Inferior parietal cortex (tissue), 1 donor: ENCODE measurements at regions not wholly inside any gene's neighbourhood (a gene's known extent, or its start where the extent isn't known, plus 50 kb on each side); places are given as distances from the start of the nearest gene placed in this dataset.

Experiments used
- DNase-seq: peaks from one replicate; pipeline ENCODE4 v3.0.0-alpha.2; 2016; ENCODE audit errors: extremely low spot score

GRCh38 chr5:124664287-124664686, 82.2 kb downstream of the ZNF608 start:
- DNase-seq = no peak

DNA sequence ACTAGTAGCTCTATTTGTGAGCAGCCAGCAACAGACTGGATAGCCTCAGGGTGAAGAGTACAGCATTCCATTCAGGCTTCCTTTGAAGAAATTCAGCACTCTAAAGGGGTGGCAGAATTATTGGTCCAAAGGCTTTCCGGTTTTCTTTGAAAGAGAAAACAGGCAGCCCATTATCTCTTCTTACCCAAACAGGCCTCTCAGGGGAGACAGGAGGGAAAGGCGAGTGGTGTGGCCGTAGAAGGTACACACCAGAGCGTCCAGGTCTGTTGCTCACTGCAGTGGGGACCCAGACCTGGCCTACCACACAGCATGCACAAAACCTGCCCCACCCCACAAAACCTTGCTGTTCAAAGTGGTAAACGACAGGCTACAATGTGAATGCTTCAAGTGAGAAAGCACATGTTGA, 83.3 kb downstream of the ZNF608 start:
- DNase-seq = no peak

- DNase-seq = no peak
These were observed 84.2 kb downstream of the ZNF608 start for GRCh38 chr5:124662181-124662781.

GRCh38 chr5:124661317-124662141, 84.9 kb downstream of the ZNF608 start:
- no peak for DNase-seq

- DNase-seq = no peak
These were observed 86.0 kb downstream of the ZNF608 start for GRCh38 chr5:124660229-124661093.

GRCh38 chr5:124659798-124660197, 86.6 kb downstream of the ZNF608 start:
- DNase-seq = no peak

DNA sequence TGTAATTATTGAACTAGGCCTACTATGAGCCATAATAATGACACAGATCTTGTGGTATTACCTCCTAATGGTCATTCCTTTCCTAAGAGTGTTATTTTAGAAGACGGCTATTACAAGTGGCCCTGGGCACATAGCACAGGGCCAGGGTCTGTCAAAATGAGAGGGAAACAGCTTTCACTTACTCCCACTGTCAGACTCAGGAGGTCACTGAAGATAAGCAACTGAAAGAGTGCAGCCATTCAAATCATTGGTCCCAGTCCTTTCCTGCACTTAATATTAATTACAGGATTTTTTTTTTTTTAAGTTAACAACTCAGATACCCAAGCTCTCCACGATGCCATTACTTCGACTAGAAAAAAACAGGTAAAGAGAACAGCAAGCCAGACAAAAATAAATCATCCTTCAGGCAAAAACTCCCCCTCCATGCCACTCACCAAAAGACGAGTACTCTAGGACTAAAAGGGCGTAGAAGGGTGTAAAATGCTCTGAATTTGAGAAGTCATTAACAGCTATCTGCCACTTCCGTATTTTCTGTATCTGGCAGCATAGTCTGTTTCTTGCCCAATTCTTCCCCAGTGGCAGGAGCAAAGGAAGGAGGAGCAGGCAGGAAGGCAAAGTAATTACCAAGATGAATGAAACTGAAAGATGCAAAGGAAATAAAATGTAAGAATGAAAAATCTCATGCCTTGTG, 87.4 kb downstream of the ZNF608 start:
- no peak for DNase-seq

DNA sequence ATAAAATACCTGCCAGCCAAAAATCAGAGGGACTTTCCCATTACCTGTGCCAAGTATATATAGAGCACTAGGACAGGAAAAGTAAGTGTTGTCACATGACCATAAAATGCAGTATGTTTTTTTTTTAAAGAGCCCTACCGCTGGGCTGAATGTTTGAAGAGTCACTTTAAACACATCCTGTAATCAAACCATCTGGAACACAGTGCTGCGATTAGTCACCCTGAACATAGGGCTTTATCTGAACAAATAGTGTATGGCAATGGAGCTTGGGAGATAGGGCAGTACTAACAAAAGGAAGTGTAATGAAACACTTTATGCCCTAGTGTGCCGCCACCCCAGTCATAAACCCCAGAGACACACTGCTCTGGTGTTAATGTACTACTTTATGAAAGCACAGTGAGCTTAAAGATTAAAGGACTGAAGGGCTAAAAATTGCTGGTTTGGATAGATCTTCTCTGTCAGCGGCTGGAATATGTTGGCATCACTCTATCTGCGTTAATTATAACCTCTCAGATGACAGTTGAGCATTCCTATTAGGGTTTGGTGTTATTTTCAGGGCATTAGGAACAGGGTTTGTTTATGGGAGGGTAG, 90.4 kb downstream of the ZNF608 start:
- no peak for DNase-seq

DNA sequence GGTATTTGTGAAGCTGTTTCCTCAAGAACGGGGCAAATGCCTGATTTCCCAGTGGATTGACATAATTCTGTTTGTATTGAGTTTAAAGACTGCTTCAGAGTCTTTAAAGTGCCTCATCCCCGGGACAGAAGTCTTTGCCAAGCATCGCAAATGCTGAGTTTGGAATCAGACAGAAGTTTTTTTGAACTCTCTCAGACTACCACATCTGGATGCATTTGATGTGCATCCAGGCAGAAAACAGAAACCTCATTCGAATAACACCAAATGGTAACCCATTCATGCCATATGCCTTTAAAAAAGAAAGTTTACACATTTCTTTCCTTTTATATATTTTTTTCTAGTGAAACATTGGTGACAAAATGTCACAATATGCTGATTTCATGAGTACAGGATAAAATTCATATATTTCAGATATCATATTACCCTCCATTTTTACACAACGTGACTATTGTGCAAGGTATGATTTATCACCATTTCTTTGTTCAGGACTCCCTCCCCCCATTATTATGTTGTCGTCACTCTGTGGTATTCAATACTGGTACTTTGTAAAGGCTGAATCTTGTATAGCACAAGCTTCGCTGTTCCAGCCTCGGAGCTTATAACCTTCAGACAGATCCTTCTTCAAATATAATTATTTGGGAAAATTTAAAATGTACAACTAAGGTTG, 91.1 kb downstream of the ZNF608 start:
- DNase-seq = no peak

- DNase-seq = no peak
These were observed 92.0 kb downstream of the ZNF608 start for GRCh38 chr5:124654418-124654817.

DNA sequence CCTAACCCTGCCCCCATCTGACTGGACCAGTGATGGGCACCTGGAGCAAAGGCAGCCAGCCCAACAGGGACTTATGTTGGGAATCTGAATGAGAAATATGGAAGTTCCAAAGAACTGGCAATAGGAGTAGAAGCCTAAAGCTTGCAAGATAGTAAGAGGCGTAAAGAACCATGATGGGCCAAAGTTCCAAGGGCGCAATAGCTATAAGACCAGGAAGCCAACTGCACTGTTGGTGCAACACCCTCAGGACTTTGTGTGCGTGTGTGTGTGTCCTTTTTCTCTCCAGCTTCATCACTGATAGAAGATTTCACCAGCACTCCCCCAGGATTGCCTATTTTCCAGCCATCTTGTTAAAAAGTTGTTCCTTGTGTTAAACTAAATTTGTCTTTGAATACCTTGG, 92.8 kb downstream of the ZNF608 start:
- no peak for DNase-seq

DNA sequence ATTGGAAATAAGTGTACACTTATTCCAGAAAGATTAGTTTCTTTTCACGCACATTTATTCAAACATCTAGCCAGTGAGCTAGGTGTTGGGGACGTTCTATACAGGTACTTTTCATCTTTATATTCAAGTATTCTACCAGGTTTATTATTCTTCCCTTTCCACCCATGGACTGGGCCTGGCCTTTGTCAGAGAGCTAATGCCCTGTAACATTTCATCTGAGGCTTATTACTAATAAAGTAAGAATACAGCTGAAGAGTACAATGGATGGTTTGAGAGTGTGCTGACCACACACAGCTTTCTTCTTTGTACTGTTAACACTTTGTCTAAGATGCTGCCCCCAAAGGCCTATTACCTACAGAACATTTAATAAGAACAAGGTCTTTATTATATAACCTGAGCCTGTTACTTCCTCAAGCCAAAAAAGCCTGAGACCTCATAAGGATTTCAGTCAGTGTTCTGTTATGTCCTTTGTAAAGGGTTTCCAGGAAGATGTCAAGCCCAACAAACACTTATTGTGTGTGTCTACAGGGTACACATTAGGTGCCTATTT, 93.5 kb downstream of the ZNF608 start:
- no peak for DNase-seq

DNA sequence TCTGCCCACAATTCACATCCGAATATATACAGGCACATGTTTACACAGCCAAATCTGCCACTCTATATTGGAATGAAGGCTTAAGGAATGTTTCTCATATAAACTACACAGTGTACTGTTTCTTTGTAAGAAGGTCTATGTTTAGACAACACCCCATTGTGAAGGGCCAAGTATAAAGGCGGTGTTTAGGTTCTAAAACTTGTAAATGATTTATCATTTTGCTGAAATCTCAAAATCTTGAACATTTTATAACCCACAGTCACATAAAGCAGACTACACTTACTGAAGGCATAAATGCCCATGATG, 94.0 kb downstream of the ZNF608 start:
- no peak for DNase-seq

DNA sequence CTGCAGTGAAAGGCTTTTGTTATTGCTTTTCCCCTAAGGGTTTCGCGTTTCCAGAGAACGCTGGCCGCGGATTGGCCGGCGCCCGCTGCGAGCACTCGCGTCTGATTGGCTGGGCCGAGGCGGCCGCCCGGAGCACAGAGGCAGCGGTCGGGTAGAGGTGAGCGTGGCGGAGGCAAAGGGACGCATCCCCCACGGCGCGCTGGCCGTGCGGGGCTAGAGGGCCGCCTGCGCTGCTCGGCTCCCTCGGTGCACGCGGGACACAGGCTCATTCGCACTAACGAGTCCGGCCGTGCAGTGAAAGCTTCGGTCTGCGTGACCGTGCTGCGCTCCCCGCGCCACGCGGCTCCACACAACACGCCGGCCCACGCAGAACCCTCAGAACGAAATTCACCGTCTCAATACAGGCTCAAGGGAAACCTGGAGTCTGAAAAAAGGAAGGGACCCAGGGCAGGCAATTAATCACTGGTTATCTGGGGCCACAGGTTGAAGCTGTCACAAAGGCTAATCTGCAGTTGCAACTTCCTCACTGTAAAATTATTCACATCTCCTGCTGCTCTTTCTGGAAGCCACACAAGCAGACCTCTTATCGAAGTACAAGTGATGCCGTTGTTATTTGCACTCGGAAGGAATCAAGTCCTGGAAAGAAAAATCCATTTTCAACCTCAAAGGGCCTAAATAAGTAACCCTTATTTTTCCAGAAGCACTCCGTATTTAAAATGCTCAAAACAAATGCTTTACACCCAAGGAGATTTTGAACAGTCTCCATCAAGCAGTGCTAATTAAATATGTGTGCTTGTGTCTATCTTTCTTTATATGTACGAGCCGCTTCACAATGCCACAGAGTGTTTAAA, 94.6 kb downstream of the ZNF608 start:
- peak; percentile 92 for DNase-seq

DNA sequence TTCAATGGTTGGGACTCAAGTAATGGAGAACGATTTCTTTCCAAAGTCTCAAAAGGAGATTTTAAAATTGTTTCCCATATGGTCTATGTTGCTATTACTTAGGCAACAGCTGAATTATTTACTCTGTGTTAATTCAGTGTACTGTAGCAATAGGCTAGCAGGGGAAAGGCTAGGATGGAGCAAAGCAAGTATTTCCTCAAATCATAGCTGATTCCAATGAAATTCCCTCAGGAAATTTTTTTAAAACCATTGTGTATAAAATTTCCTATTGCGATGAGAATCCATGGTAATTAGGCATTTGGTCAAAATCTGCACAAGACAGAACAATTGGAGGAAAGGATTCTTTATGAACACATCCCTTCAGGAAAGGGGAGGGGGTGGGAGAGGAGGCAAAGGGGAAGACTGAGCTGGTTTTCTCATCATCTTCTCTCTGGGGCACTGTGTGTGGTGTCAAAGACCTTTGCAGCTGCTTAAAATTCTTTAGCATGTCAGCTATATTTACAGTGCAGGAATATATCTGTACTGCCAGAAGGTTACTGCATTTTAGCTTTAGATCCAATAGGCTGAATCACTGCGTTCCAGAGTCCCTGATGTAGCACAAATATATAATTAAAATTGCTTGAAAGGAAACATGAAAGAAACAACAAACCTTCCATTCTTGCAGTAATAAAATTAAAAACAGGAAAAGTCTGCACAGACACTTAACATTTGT, 95.3 kb downstream of the ZNF608 start:
- peak; percentile 58 for DNase-seq

- DNase-seq = no peak
These were observed 96.3 kb downstream of the ZNF608 start for GRCh38 chr5:124650147-124650561.

- DNase-seq = peak; percentile 71
These were observed 96.8 kb downstream of the ZNF608 start for GRCh38 chr5:124649491-124650146.

DNA sequence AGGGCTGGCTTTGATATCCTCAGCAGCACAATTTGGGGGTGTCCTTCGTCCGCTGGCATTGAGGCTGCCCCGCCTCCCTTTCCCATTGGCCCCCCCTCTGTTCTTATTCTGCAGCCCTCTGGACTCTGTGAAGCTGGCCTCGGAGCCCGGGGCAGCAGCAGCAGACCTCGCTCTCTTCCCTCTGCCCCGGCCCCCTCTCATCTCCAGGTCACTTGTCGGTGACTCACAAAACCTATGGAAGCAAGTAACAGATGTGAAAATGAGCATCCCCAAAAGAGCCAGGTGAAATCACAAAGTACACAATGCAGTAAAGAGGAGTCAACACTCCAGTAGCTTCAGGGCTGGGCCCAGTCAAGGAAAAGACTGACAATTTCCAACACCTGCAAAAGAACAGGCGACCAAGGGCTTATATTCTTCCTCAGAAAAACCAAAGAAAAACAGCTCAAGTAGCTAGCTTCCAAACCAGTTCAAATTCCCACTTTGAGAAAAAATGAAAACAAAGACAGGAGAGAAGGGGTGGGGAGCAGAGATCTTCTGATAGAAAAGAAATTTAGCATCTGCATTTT, 97.5 kb downstream of the ZNF608 start:
- DNase-seq = no peak
